Neural progenitor cell (in vitro differentiated cells): ENCODE measurements at regions not wholly inside any gene's neighbourhood (a gene's known extent, or its start where the extent isn't known, plus 50 kb on each side); places are given as distances from the start of the nearest gene placed in this dataset.

Experiments used
- CTCF ChIP-seq: fragments of 200-600 bp; sonication (generic); IDR thresholded peaks from 2 replicates; pipeline ENCODE4 v1.5.1; 2017; ENCODE audit warnings: antibody characterized with exemption, mild to moderate bottlenecking
- EZH2phosphoT487 ChIP-seq: fragments of 200-600 bp; sonication (generic); IDR thresholded peaks from 2 replicates; pipeline ENCODE4 v1.6.1; 2017; ENCODE audit warnings: antibody characterized with exemption

- TF ChIP-seq CTCF, result no peak
- TF ChIP-seq EZH2phosphoT487, result no peak
These were observed 99.7 kb downstream of the ENGASE start for GRCh38 chr17:79174193-79174765.
